ENCODE measurements at regions not wholly inside any gene's neighbourhood (a gene's known extent, or its start where the extent isn't known, plus 50 kb on each side); places are given as distances from the start of the nearest gene placed in this dataset.

- H3K4me3 ChIP-seq (ENCODE audit: low read depth, low read length), result no peak overlapping the region
- no peak for DNase-seq (ENCODE audit: low read depth)
- in situ Hi-C loops (cut with HindIII; ENCODE audit: low sequenced_read_pairs), result no loop called here
- TF ChIP-seq CTCF (IDR thresholded peaks at IDR 0.05; ENCODE audit: low read depth, low read length, missing control alignments), result no peak
These were observed 106.3 kb upstream of the NOX3 start for GRCh38 chr6:155561966-155562364.

DNA sequence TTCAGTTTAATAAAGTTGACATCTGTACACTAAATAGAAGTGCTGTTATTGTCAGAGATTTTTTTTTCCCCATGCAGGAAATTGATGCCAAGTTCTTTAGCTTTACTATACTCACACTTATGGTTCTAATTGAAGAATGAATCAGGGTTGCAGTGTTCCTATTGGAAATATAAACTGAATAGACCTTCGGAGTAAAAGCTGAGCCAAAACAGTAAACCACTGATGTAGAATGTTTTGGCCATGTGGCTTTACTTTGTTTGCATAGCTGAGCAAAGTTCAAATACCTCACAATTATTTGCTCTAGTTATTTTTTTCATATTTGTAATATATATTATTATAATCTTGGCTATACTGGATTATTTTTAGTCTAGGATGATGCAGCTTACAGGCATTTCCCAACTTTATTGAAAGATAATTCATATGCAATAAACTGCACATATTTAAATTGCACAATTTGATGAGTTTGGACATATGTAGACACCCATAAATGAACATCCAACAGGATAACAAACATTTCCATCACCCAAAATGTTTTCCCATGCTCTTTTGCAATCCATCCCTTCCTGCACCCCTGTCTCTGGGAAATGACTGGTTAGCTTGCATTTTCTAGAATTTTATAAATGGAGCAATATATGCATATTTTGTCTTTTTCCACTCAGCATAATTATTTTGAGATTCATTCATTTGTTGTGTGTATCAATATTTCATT is 105.8 kb upstream of the NOX3 start:
- no peak overlapping the region for H3K4me3 ChIP-seq (ENCODE audit: low read depth, low read length)
- DNase-seq (ENCODE audit: low read depth), result peak; percentile 8
- in situ Hi-C loops (cut with HindIII; ENCODE audit: low sequenced_read_pairs), result no loop called here
- no peak for TF ChIP-seq CTCF (IDR thresholded peaks at IDR 0.05; ENCODE audit: low read depth, low read length, missing control alignments)

DNA sequence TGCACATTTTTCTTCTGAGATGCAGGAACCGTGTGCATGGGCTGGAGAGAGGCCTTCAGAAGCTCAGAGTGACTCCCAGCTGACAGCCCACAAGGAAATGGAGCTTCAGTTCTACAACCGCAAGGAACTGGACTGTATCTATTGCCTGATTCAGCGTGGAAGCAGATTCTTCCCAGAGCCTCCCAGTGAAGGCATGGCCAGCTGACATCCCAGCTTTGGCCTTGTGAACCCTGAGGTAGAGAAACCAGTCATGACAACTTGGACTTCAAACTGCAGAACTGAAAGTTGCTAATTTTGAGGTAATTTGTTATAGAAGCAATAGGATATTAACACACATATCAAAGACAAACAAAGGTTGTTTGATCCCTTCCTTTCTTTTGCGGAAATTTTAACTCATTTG is 94.3 kb upstream of the NOX3 start:
- in situ Hi-C loops (cut with HindIII; ENCODE audit: low sequenced_read_pairs), result no loop called here
- no peak overlapping the region for H3K4me3 ChIP-seq (ENCODE audit: low read depth, low read length)
- no peak for TF ChIP-seq CTCF (IDR thresholded peaks at IDR 0.05; ENCODE audit: low read depth, low read length, missing control alignments)
- DNase-seq (ENCODE audit: low read depth), result no peak

- no peak for DNase-seq (ENCODE audit: low read depth)
- TF ChIP-seq CTCF (IDR thresholded peaks at IDR 0.05; ENCODE audit: low read depth, low read length, missing control alignments), result no peak
- H3K4me3 ChIP-seq (ENCODE audit: low read depth, low read length), result no peak overlapping the region
- in situ Hi-C loops (cut with HindIII; ENCODE audit: low sequenced_read_pairs), result no loop called here
These were observed 93.6 kb upstream of the NOX3 start for GRCh38 chr6:155549028-155549798.

- no peak overlapping the region for H3K4me3 ChIP-seq (ENCODE audit: low read depth, low read length)
- no peak for DNase-seq (ENCODE audit: low read depth)
- in situ Hi-C loops (cut with HindIII; ENCODE audit: low sequenced_read_pairs), result no loop called here
- no peak for TF ChIP-seq CTCF (IDR thresholded peaks at IDR 0.05; ENCODE audit: low read depth, low read length, missing control alignments)
These were observed 92.9 kb upstream of the NOX3 start for GRCh38 chr6:155548576-155548975.

GRCh38 chr6:155544677-155545076 is 89.0 kb upstream of the NOX3 start:
- no peak overlapping the region for H3K4me3 ChIP-seq (ENCODE audit: low read depth, low read length)
- DNase-seq (ENCODE audit: low read depth), result no peak
- in situ Hi-C loops (cut with HindIII; ENCODE audit: low sequenced_read_pairs), result no loop called here
- TF ChIP-seq CTCF (IDR thresholded peaks at IDR 0.05; ENCODE audit: low read depth, low read length, missing control alignments), result no peak

All from astrocyte of the cerebellum (primary cell).